Sigmoid colon (tissue), 4 donors: ENCODE measurements at regions not wholly inside any gene's neighbourhood (a gene's known extent, or its start where the extent isn't known, plus 50 kb on each side); places are given as distances from the start of the nearest gene placed in this dataset.

Experiments
- CTCF ChIP-seq, 4 experiments: fragments of 450-650 bp in 3 of 4; fragments of 200-600 bp in 1 of 4; IDR thresholded peaks; one replicate each; pipeline ENCODE4 v1.5.1; 2016 to 2019; ENCODE audit warnings: antibody characterized with exemption in 4 of 4, mild to moderate bottlenecking in 3 of 4, moderate library complexity in 2 of 4
- EP300 ChIP-seq, 4 donors: sonication (generic); formaldehyde crosslinking; IDR thresholded peaks; one replicate each; pipeline ENCODE4 v1.6.1; 2017; ENCODE audit warnings: antibody characterized with exemption in 4 of 4
- POLR2A ChIP-seq, 2 donors: fragments of 450-650 bp; IDR thresholded peaks; one replicate each; pipeline ENCODE4 v1.6.1; 2016; ENCODE audit warnings: antibody characterized with exemption in 2 of 2, mild to moderate bottlenecking in 2 of 2, moderate library complexity in 2 of 2

GRCh38 chr6:48750861-48751260 lies 639.9 kb upstream of the PTCHD4 start:
- TF ChIP-seq POLR2A (IDR thresholded peaks at IDR 0.05) (no peak), EP300 (IDR thresholded peaks at IDR 0.05) (no peak), CTCF (IDR thresholded peaks at IDR 0.05) (no peak)
